Heart left ventricle (tissue), 16 donors: ENCODE measurements at regions not wholly inside any gene's neighbourhood (a gene's known extent, or its start where the extent isn't known, plus 50 kb on each side); places are given as distances from the start of the nearest gene placed in this dataset.

Source experiments
- ATAC-seq, 4 donors: fragments of 200-7000 bp; cut with Tn5 transposase; one replicate each; pipeline ENCODE4 v1.9.1; 2020 to 2022; ENCODE audit warnings: moderate library complexity in 4 of 4, mild to moderate bottlenecking in 3 of 4, moderate number of reproducible peaks in 1 of 4
- DNase-seq, 5 donors: peaks; one replicate each; pipeline ENCODE4 v3.0.0-alpha.2; 2020
- H3K27ac ChIP-seq, 12 donors: fragments of 200-600 bp; sonication (generic) in 4 of 12; one replicate each; pipeline versions ENCODE4 v1.5.0 to v1.8.0; 2016 to 2022; ENCODE audit warnings: mild to moderate bottlenecking in 2 of 12
- H3K27me3 ChIP-seq, 9 donors: fragments of 200-600 bp; sonication (generic) in 2 of 9; one replicate each; pipeline versions ENCODE4 v1.5.1 to v1.8.0; 2016 to 2022; ENCODE audit warnings: mild to moderate bottlenecking in 3 of 9
- H3K36me3 ChIP-seq, 9 donors: fragments of 200-600 bp; sonication (generic) in 2 of 9; one replicate each; pipeline versions ENCODE4 v1.5.0 to v1.8.0; 2018 to 2022; ENCODE audit warnings: mild to moderate bottlenecking in 2 of 9
- H3K4me1 ChIP-seq, 12 donors: fragments of 200-600 bp; sonication (generic) in 4 of 12; one replicate each; pipeline versions ENCODE4 v1.5.0 to v1.8.0; 2016 to 2022; ENCODE audit warnings: mild to moderate bottlenecking in 3 of 12
- H3K4me3 ChIP-seq, 12 donors: fragments of 200-600 bp; sonication (generic) in 4 of 12; one replicate each; pipeline versions ENCODE4 v1.5.0 to v1.8.0; 2017 to 2022; ENCODE audit warnings: mild to moderate bottlenecking in 9 of 12, moderate library complexity in 4 of 12
- H3K9me3 ChIP-seq, 12 donors: fragments of 200-600 bp; sonication (generic) in 4 of 12; one replicate each; pipeline versions ENCODE4 v1.5.0 to v1.8.0; 2016 to 2022; ENCODE audit warnings: mild to moderate bottlenecking in 1 of 12
- POLR2A ChIP-seq, 2 donors: fragments of 450-650 bp; IDR thresholded peaks; one replicate each; pipeline ENCODE4 v1.6.1; 2017; ENCODE audit warnings: antibody characterized with exemption in 2 of 2, mild to moderate bottlenecking in 2 of 2, moderate library complexity in 2 of 2
- WGBS, 4 donors: extraction: QIAGEN DNeasy Blood & Tissue Kit in 2 of 4; methylation state at CpG; one replicate each; pipeline versions ENCODE4 v1.1.5 to v1.1.7; 2013 to 2018; 5-methylcytosine and 5-hydroxymethylcytosine counted together
- intact Hi-C, 10 donors: fragments of 100-400 bp; cut with DNase I; formaldehyde crosslinking; loops; one replicate each; pipeline versions ENCODE4 v1.11.1 to v1.14.2; 2022
- TF ChIP-seq, protein P1 (sequence below), 12 donors: fragments of 200-600 bp; sonication (generic) in 4 of 12; IDR thresholded peaks; one replicate each; pipeline versions ENCODE4 v1.5.0 to v1.8.0; 2018 to 2022; ENCODE audit warnings: antibody characterized with exemption in 12 of 12, mild to moderate bottlenecking in 5 of 12
- donor health status: ischemic (EF 13 %, LVEDD 7.1; RV severe dilation, severe dysfunction).
- donor health status: healthy with polysubstance abuse.
- donor health status: DM: no; HTN: yes; CAD: no.
- donor health status: DM: no; HTN: no; CAD: no.
- donor health status: ischemic (EF 25% LVEDD 6.9; RV normal size, moderate dysfunction).
- donor health status: ischemic (EF 25% LVEDD 5.7; RV mildly dilated, moderate dysfunction).
- donor health status: healthy.
- donor health status: DM: yes; HTN: yes; CAD: no.
- donor health status: ischemic (EF 35%, LVEDD 5.7; RV mildly dilated, moderate dysfunction).
- donor health status: nonischemic (EF 11% LVEDD 7.7; RV severe dilation, severe dysfunction).
- donor health status: DM: yes; HTN: yes; CAD: no.
- donor health status: PGD.
- donor health status: ischemic (EF 29% LVEDD 5.4; RV normal size, mild dysfunction).
- donor health status: nonischemic (EF 23%, LVEDD 6.1; RV moderate dilation, normal function).

DNA sequence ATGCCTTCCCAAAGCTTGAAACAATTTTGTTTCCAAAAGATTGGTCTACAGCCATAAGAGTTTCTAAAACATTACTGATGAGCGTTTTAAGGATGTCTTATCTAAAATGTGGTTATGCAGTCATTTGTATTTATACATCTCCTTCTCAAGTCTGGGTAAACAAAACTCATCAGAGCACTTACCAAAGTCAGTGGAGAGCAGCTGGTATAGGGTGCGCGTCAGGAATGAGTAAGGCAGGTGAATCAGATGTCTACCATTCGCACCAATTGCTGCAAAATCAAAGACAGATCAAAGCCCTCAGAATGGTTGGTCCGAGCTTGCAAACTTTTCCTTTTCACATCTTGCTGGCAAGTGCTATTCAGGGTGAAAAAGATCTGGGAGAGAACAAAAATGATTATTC is 65.6 kb upstream of the FAM171A1 start:
- Histone ChIP-seq H3K27ac (no peak overlapping the region), H3K27me3 (no peaks in the 10 kb centered on the region), H3K4me1 (peaks cover 0 to 16% (median 6%) of the 10 kb centered on the region in 12 donors), H3K4me3 (no peak overlapping the region), H3K9me3 (no peaks in the 10 kb centered on the region), H3K36me3 (no peaks in the 10 kb centered on the region)
- 82 to 87% (median 86%) methylated on average over 5 of the region's 5 CpGs for WGBS, 4 donors
- DNase-seq: no peak
- ATAC-seq: no peak
- TF ChIP-seq, protein P1, sequence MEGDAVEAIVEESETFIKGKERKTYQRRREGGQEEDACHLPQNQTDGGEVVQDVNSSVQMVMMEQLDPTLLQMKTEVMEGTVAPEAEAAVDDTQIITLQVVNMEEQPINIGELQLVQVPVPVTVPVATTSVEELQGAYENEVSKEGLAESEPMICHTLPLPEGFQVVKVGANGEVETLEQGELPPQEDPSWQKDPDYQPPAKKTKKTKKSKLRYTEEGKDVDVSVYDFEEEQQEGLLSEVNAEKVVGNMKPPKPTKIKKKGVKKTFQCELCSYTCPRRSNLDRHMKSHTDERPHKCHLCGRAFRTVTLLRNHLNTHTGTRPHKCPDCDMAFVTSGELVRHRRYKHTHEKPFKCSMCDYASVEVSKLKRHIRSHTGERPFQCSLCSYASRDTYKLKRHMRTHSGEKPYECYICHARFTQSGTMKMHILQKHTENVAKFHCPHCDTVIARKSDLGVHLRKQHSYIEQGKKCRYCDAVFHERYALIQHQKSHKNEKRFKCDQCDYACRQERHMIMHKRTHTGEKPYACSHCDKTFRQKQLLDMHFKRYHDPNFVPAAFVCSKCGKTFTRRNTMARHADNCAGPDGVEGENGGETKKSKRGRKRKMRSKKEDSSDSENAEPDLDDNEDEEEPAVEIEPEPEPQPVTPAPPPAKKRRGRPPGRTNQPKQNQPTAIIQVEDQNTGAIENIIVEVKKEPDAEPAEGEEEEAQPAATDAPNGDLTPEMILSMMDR (IDR thresholded peaks at IDR 0.05): no peak
- no peak for TF ChIP-seq POLR2A (IDR thresholded peaks at IDR 0.05)
- intact Hi-C loops: loop anchor here in 5 of 10 donors (5.0 to 10.0 kb wide), 5 partner anchors 146 to 388 kb away; partner anchors contain the start of gene ITGA8 (in 1 of the 5)

DNA sequence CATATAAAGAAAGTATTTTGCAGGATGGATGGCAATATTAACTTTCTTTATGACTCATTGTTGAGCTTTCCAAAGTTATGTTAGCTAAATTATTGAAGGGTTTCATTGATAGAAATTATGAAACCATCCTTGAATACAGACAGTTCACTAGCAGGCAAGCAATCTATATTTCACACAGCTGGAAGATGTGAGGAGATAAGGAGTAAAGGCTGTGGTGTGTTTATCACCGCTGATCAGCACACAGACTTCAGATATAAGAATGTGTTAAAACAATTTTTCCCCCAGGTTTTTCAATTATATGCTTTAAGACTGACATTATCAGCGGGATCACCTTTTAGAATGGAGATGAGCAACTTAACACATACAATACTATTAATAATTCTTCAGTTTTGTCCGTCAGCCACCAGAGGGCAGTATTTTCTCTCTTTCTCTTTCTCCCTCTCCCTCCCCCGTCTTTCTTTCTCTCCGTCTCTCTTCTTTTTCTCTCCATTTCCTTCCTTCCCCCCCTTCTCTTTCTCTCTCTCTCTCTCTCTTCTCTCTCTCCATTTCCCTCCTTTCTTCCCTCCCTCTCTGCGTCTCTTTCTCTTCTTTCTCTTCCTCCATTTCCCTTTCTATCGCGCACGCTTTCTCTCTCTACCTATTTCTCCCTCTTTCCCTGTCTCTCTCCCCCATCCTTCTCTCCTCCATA is 62.9 kb upstream of the FAM171A1 start:
- TF ChIP-seq, protein P1 (IDR thresholded peaks at IDR 0.05): peak; percentile 63 to 82 (median 74)
- TF ChIP-seq POLR2A (IDR thresholded peaks at IDR 0.05): no peak
- peaks cover 0 to 7% (median 2%) of the 10 kb centered on the region in 12 donors for H3K4me1 ChIP-seq
- no peak overlapping the region for H3K27ac ChIP-seq
- intact Hi-C loops: loop anchor here in 9 of 10 donors (2.0 to 10.0 kb wide), 10 partner anchors 151 to 393 kb away; partner anchors contain the start of gene ITGA8 (in 2 of the 9)
- DNase-seq (peak in 2 of 5 donors; percentile 33 to 34), ATAC-seq (peak; percentile 32 to 73 (median 63))
- no peaks in the 10 kb centered on the region for H3K27me3 ChIP-seq
- H3K9me3 ChIP-seq: no peaks in the 10 kb centered on the region
- 13 to 20% (median 16%) methylated on average over 9 of the region's 9 CpGs for WGBS, 4 donors
- no peaks in the 10 kb centered on the region for H3K36me3 ChIP-seq
- peak overlapping the region in 10 of 12 donors; percentile 25 to 57 (median 42) for H3K4me3 ChIP-seq

DNA sequence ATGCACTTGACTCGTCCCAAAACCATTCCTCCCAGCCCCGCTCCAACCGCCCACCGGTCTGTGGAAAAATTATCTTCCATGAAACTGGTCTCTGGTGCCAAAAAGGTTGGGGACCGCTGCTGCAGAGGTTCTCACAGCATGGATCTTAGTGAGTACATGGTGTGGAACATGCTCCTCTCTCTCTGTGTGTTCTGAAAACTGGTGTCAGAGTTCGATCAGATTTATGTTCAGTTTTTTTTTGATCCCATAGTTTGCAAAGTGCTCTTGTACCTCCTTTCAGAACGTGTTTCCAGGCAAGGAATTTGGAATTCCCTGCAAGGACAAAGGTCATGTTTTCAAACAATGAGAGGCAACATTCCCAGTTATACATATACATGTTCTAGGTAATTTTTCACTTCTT is 61.2 kb upstream of the FAM171A1 start:
- intact Hi-C loops: loop anchor here in 9 of 10 donors (2.0 to 10.0 kb wide), 8 partner anchors 153 to 395 kb away; partner anchors contain the start of gene ITGA8 (in 1 of the 9)
- no peak for DNase-seq
- H3K27ac ChIP-seq: no peak overlapping the region
- H3K27me3 ChIP-seq: no peaks in the 10 kb centered on the region
- H3K9me3 ChIP-seq: no peaks in the 10 kb centered on the region
- H3K36me3 ChIP-seq: no peaks in the 10 kb centered on the region
- no peak for ATAC-seq
- H3K4me3 ChIP-seq: no peak overlapping the region
- WGBS, 4 donors: 63 to 72% (median 67%) methylated on average over 7 of the region's 7 CpGs
- TF ChIP-seq, protein P1 (IDR thresholded peaks at IDR 0.05): no peak
- no peak for TF ChIP-seq POLR2A (IDR thresholded peaks at IDR 0.05)
- peaks cover 0 to 5% (median 0%) of the 10 kb centered on the region in 12 donors for H3K4me1 ChIP-seq

DNA sequence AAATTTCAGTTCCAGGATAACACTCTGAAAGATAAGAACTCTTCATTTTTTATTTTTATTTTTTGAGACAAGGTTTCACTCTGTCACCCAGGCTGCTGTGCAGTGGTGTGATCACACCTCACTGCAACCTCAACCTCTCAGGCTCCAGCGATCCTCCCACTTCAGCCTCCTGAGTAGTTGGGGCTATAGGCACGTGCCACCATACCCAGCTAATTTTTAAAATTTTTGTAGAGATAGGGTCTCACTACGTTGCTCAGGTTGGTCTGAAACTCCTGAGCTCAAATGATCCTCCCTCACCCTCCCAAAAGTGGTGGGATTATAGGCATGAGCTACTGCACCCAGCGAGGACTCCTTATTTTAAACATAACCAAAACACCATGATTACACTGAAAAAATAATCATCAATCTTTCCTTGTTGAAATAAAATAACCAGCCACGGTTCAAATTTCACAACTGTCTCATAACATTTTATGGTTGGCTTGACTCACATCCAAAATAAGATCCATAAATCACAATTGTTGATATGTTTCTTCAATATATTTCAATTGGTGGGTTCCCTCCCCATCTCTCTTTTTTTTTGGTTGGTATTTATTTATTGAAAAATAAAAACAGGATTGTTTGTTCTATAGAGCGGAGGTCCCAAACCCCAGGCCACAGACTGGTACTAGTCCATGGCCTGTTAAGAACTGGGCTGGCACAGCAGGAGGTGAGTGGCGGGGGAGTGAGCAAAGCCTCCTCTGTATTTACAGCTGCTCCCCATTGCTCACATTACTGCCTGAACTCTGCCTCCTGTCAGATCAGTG is 60.1 kb upstream of the FAM171A1 start:
- H3K27me3 ChIP-seq: no peaks in the 10 kb centered on the region
- H3K9me3 ChIP-seq: no peaks in the 10 kb centered on the region
- H3K4me3 ChIP-seq: no peak overlapping the region
- 88 to 92% (median 89%) methylated on average over 7 of the region's 7 CpGs for WGBS, 4 donors
- H3K27ac ChIP-seq: no peak overlapping the region
- TF ChIP-seq, protein P1 (IDR thresholded peaks at IDR 0.05): no peak
- TF ChIP-seq POLR2A (IDR thresholded peaks at IDR 0.05): no peak
- no peak for DNase-seq
- intact Hi-C loops: loop anchor here in 9 of 10 donors (5.0 to 10.0 kb wide), 7 partner anchors 154 to 396 kb away; partner anchors contain the start of gene ITGA8 (in 1 of the 9)
- H3K4me1 ChIP-seq: peaks cover 0 to 5% (median 0%) of the 10 kb centered on the region in 12 donors
- H3K36me3 ChIP-seq: no peaks in the 10 kb centered on the region
- ATAC-seq: no peak
